ENCODE measurements at regions not wholly inside any gene's neighbourhood (a gene's known extent, or its start where the extent isn't known, plus 50 kb on each side); places are given as distances from the start of the nearest gene placed in this dataset.
A peak's percentile ranks its signal among the peaks of the same experiment; 100 is the strongest.

DNA sequence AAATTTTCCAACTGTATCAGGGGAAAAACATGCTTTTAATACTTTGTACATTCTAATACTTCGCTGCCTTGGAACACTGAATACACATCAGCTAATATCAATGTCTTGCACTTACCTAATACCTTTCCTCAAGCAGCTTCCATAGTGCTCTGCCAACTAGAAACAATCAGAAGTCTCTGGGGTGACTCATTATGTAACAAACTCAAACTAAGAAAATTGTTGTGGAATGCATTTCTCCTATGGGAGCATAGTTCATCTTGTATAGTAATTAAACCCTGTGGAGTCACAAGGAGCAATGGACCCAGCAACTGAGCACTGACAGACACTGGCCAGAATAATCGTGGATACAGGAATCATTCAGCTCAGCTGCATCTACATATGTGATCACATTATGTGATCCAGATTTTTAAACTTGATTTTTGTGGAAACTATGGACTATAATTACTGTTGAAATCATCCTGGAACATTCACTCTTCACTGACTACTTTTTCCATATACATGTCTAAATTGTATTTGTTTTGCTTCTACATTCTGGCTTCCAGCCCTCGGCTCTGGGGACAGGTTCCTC is 496.9 kb downstream of the TMA16 start:
- Mint-ChIP-seq H3K36me3 (no peaks in the 10 kb centered on the region), H3K9me3 (no peaks in the 10 kb centered on the region), H3K4me3 (no peak overlapping the region), H3K27me3 (peaks cover 2% of the 10 kb centered on the region), H3K27ac (no peak overlapping the region), H3K4me1 (no peaks in the 10 kb centered on the region)

GRCh38 chr4:164009435-164009834 is 514.9 kb downstream of the TMA16 start:
- H3K4me3 Mint-ChIP-seq: no peak overlapping the region
- no peaks in the 10 kb centered on the region for H3K36me3 Mint-ChIP-seq
- peaks cover 0 to 7% (median 6%) of the 10 kb centered on the region in 3 donors for H3K4me1 Mint-ChIP-seq
- H3K27ac Mint-ChIP-seq: no peak overlapping the region
- H3K9me3 Mint-ChIP-seq: peaks cover 0 to 17% (median 9%) of the 10 kb centered on the region in 3 donors
- H3K27me3 Mint-ChIP-seq: peaks cover 3% of the 10 kb centered on the region

- Mint-ChIP-seq H3K36me3 (no peaks in the 10 kb centered on the region), H3K4me1 (peaks cover 0 to 7% (median 7%) of the 10 kb centered on the region in 3 donors), H3K27ac (peak overlapping the region in 1 of 3 donors; percentile 62), H3K27me3 (peaks cover 3% of the 10 kb centered on the region), H3K4me3 (no peak overlapping the region), H3K9me3 (peaks cover 3 to 14% (median 7%) of the 10 kb centered on the region in 3 donors)
Measured at GRCh38 chr4:164011791-164012190, 517.3 kb downstream of the TMA16 start.

- peaks cover 3% of the 10 kb centered on the region for H3K27me3 Mint-ChIP-seq
- H3K27ac Mint-ChIP-seq: no peak overlapping the region
- peaks cover 0 to 7% (median 7%) of the 10 kb centered on the region in 3 donors for H3K4me1 Mint-ChIP-seq
- peaks cover 3 to 14% (median 7%) of the 10 kb centered on the region in 3 donors for H3K9me3 Mint-ChIP-seq
- no peak overlapping the region for H3K4me3 Mint-ChIP-seq
- H3K36me3 Mint-ChIP-seq: no peaks in the 10 kb centered on the region
Measured at GRCh38 chr4:164012396-164013027, 518.0 kb downstream of the TMA16 start.

GRCh38 chr4:164021947-164022346 is 527.5 kb downstream of the TMA16 start:
- H3K4me3 Mint-ChIP-seq: no peak overlapping the region
- no peaks in the 10 kb centered on the region for H3K36me3 Mint-ChIP-seq
- H3K27me3 Mint-ChIP-seq: no peaks in the 10 kb centered on the region
- H3K9me3 Mint-ChIP-seq: peaks cover 0 to 4% (median 0%) of the 10 kb centered on the region in 3 donors
- H3K4me1 Mint-ChIP-seq: no peaks in the 10 kb centered on the region
- no peak overlapping the region for H3K27ac Mint-ChIP-seq

DNA sequence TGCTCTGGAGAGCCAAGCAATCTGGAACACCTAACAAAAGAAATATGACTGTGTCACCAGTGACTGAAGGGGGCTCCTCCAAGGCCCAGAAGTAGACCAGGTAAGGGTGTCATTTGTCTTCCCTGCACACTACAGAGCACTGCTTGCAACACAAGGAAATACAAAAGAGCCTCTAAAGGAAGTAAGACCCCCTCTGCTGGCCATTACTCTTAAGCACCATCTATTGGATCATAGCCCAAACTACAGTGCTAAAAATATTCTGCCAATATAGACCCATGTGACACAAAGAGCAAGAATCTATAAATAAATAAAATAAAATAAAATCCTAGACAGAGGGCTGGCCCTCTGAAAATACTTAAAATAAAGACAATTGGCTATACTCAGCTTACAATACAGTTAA is 528.7 kb downstream of the TMA16 start:
- H3K9me3 Mint-ChIP-seq: peaks cover 0 to 4% (median 0%) of the 10 kb centered on the region in 3 donors
- H3K27ac Mint-ChIP-seq: no peak overlapping the region
- H3K4me3 Mint-ChIP-seq: no peak overlapping the region
- no peaks in the 10 kb centered on the region for H3K27me3 Mint-ChIP-seq
- H3K4me1 Mint-ChIP-seq: no peaks in the 10 kb centered on the region
- no peaks in the 10 kb centered on the region for H3K36me3 Mint-ChIP-seq

DNA sequence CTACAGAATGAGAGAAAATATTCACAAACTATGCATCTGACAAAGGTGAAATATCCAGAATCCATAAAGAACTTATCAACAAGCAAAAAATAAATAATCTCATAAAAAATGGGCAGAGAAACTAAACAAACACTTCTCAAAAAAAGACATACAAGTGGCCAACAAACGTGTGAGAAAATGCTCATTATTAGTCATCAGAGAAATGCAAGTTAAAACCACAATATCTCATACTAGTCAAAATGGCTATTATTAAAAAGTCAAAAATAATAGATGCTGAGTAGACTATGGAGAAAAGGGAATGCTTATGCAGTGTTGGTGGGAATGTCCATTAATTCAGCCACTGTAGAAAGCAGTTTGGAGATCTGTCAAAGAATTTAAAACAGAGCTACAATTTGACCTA is 533.3 kb downstream of the TMA16 start:
- Mint-ChIP-seq H3K9me3 (peaks cover 0 to 6% (median 3%) of the 10 kb centered on the region in 3 donors), H3K36me3 (no peaks in the 10 kb centered on the region), H3K4me1 (no peaks in the 10 kb centered on the region), H3K27ac (no peak overlapping the region), H3K4me3 (no peak overlapping the region), H3K27me3 (no peaks in the 10 kb centered on the region)

GRCh38 chr4:164039482-164039881 is 545.0 kb downstream of the TMA16 start:
- Mint-ChIP-seq H3K9me3 (peaks cover 2 to 12% (median 4%) of the 10 kb centered on the region in 3 donors), H3K4me1 (no peaks in the 10 kb centered on the region), H3K4me3 (no peak overlapping the region), H3K36me3 (no peaks in the 10 kb centered on the region), H3K27me3 (no peaks in the 10 kb centered on the region), H3K27ac (no peak overlapping the region)

DNA sequence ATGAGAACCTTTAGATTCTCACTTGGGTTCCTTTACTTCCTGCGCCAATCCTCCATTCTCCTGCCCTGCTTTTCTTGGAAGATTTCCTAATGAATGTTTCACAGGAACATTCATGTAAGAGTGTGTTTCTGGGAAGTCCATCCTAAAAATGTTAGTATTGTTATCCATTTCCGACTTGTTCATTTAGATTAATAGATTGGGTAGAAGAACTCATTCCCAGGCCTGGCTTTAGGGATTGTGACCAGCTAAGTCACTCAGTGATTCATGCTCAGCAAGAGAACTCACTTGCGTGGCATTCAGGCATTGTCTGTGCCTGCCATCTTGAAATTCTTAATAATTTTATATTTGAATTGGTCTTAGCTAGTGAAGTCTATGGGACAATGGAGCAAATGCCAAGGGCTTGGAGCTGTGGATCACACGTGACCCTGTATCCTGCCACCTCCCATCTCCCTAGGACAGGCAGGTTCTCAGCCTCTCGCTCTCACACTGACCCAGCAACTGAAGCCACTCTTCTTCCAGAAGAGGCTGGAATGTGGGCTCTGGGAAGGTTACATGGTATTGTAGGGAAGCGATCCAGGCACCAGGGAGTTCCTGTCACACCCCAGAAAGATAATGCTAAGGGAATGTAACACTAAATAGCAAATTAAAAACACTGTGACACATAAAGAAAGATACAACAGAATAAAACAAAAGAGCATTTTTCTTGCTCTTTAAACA is 562.1 kb downstream of the TMA16 start:
- Mint-ChIP-seq H3K4me1 (peaks cover 0 to 1% (median 0%) of the 10 kb centered on the region in 3 donors), H3K9me3 (peaks cover 0 to 2% (median 0%) of the 10 kb centered on the region in 3 donors), H3K27ac (no peak overlapping the region), H3K36me3 (no peaks in the 10 kb centered on the region), H3K27me3 (no peaks in the 10 kb centered on the region), H3K4me3 (no peak overlapping the region)

GRCh38 chr4:164058776-164059445 is 564.4 kb downstream of the TMA16 start:
- no peak overlapping the region for H3K4me3 Mint-ChIP-seq
- peaks cover 0 to 1% (median 0%) of the 10 kb centered on the region in 3 donors for H3K4me1 Mint-ChIP-seq
- no peaks in the 10 kb centered on the region for H3K36me3 Mint-ChIP-seq
- H3K27ac Mint-ChIP-seq: no peak overlapping the region
- H3K9me3 Mint-ChIP-seq: peaks cover 0 to 2% (median 2%) of the 10 kb centered on the region in 3 donors
- no peaks in the 10 kb centered on the region for H3K27me3 Mint-ChIP-seq

- Mint-ChIP-seq H3K4me1 (peaks cover 0 to 1% (median 0%) of the 10 kb centered on the region in 3 donors), H3K27me3 (no peaks in the 10 kb centered on the region)
Measured at GRCh38 chr4:164060456-164060855, 566.0 kb downstream of the TMA16 start.

GRCh38 chr4:164068392-164068791 is 573.9 kb downstream of the TMA16 start:
- no peaks in the 10 kb centered on the region for H3K27me3 Mint-ChIP-seq
- H3K4me1 Mint-ChIP-seq: no peaks in the 10 kb centered on the region
- H3K9me3 Mint-ChIP-seq: peaks cover 13 to 21% (median 21%) of the 10 kb centered on the region in 3 donors
- no peak overlapping the region for H3K4me3 Mint-ChIP-seq
- no peak overlapping the region for H3K27ac Mint-ChIP-seq
- no peaks in the 10 kb centered on the region for H3K36me3 Mint-ChIP-seq

More at GRCh38 chr4:164060456-164060855, 566.0 kb downstream of the TMA16 start:
- Mint-ChIP-seq H3K4me3 (no peak overlapping the region), H3K9me3 (peaks cover 0 to 5% (median 3%) of the 10 kb centered on the region in 3 donors), H3K36me3 (no peaks in the 10 kb centered on the region), H3K27ac (no peak overlapping the region)

DNA sequence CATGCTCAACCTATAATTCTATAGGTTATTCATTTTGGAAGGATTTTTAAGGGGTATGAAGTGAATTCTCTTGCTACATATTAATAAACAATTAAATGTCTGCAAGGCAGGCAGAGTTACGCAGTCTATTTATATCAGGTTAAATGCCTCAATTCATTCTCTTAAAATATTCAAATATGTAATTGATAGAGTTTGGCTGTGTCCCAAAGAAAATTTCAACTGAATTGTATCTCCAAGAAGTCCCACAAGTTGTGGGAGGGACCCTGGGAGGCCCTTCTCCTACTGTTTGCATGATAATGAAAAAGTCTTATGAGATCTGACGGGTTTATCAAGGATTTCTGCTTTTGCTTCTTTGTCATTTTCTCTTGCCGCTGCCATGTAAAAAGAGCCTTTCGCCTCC is 576.1 kb downstream of the TMA16 start:
- Mint-ChIP-seq H3K4me1 (no peaks in the 10 kb centered on the region), H3K27me3 (no peaks in the 10 kb centered on the region), H3K4me3 (no peak overlapping the region), H3K9me3 (peaks cover 8 to 21% (median 18%) of the 10 kb centered on the region in 3 donors), H3K27ac (no peak overlapping the region), H3K36me3 (no peaks in the 10 kb centered on the region)

DNA sequence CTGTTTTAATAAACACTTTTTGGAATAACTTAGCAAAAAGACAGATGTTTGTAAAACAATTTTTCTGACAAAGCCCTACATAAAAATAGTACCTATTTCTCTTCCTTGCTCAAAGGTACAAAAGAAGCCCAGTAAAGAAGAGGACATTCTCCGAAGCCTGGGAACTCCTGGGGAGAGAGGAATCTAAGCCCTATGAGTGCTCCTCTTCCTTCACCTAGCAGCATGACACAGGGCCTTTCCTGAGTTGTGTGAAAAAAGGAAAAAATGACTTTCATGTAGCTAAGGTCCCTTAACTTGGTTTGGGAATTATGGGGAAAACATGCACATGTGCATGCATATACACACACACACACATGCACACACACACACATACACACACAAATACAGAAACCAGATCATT is 586.9 kb downstream of the TMA16 start:
- Mint-ChIP-seq H3K27me3 (no peaks in the 10 kb centered on the region), H3K4me3 (no peak overlapping the region)

GRCh38 chr4:164081801-164082200 is 587.3 kb downstream of the TMA16 start:
- H3K4me3 Mint-ChIP-seq: no peak overlapping the region
- no peak overlapping the region for H3K27ac Mint-ChIP-seq
- H3K9me3 Mint-ChIP-seq: no peaks in the 10 kb centered on the region
- H3K4me1 Mint-ChIP-seq: no peaks in the 10 kb centered on the region
- no peaks in the 10 kb centered on the region for H3K27me3 Mint-ChIP-seq
- H3K36me3 Mint-ChIP-seq: no peaks in the 10 kb centered on the region

More for the DNA sequence above, 586.9 kb downstream of the TMA16 start:
- no peak overlapping the region for H3K27ac Mint-ChIP-seq
- H3K36me3 Mint-ChIP-seq: no peaks in the 10 kb centered on the region
- no peaks in the 10 kb centered on the region for H3K4me1 Mint-ChIP-seq
- no peaks in the 10 kb centered on the region for H3K9me3 Mint-ChIP-seq
